ENCODE measurements at regions not wholly inside any gene's neighbourhood (a gene's known extent, or its start where the extent isn't known, plus 50 kb on each side); places are given as distances from the start of the nearest gene placed in this dataset.

DNA sequence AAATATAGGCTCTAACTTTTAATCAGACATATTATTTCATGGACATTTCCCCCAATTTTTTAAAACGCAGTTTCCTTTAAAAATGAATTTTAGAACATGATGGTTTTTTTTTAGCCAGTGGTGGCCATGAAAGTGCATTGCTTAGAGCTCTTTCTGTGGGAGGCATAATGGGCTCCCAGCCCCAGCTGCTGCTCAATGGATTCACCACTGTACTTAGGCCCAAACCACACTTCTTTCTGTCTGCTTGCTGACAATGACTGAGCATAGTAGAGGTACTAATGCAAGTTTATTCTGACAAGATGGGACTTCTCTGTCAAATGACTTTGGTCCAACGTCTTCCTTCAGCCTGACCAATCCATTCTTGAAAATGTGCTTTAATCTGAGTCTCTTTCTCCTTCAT is 400.2 kb upstream of the GRIA3 start:
- no peak for TF ChIP-seq EP300 (IDR thresholded peaks at IDR 0.05; ENCODE audit: borderline replicate concordance)
- no peak for TF ChIP-seq FOXM1 (IDR thresholded peaks at IDR 0.05; ENCODE audit: borderline replicate concordance, low read depth)
- TF ChIP-seq TCF12 (IDR thresholded peaks at IDR 0.05; ENCODE audit: low read depth), result no peak
- no peak for TF ChIP-seq CEBPB (IDR thresholded peaks at IDR 0.05)
- TF ChIP-seq YY1 (IDR thresholded peaks at IDR 0.05; ENCODE audit: low read depth), result no peak
- TF ChIP-seq MAX (IDR thresholded peaks at IDR 0.05), result no peak
